HL-60 (cell line): ENCODE measurements at regions not wholly inside any gene's neighbourhood (a gene's known extent, or its start where the extent isn't known, plus 50 kb on each side); places are given as distances from the start of the nearest gene placed in this dataset.

Experiments
- GABPA ChIP-seq: IDR thresholded peaks from 2 replicates; pipeline ENCODE4 v1.6.1; 2012; ENCODE audit warnings: low read depth
- POLR2AphosphoS5 ChIP-seq: IDR thresholded peaks from 2 replicates; pipeline ENCODE4 v1.6.1; 2012; ENCODE audit warnings: low read depth
- REST ChIP-seq: IDR thresholded peaks from 2 replicates; pipeline ENCODE4 v1.6.1; 2012; ENCODE audit warnings: low read depth; ENCODE audit not compliant: insufficient replicate concordance
- TF ChIP-seq, protein P1 (sequence below): IDR thresholded peaks from one replicate; pipeline ENCODE4 v1.5.1; 2011; ENCODE audit warnings: low read length, control low read depth, inconsistent platforms; ENCODE audit not compliant: insufficient read depth

DNA sequence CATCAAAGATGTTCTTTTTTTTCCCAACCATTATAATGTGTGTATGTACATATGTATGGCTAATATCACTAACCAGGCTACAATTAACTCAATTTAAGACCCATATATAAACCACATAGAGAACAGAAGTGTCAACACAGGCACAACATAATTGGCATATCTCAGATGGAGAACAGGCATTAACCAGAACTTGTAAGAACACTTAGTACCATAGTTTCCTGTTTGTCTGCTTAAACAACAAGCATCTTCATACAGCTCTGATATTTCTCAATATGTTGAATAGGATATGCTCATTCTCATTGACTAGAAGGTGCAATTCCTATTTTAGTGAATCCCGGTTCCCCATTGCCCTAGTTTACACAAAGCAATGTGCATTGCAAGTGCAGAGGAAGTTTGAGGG, 116.9 kb upstream of the EDNRB start:
- TF ChIP-seq, protein P1, sequence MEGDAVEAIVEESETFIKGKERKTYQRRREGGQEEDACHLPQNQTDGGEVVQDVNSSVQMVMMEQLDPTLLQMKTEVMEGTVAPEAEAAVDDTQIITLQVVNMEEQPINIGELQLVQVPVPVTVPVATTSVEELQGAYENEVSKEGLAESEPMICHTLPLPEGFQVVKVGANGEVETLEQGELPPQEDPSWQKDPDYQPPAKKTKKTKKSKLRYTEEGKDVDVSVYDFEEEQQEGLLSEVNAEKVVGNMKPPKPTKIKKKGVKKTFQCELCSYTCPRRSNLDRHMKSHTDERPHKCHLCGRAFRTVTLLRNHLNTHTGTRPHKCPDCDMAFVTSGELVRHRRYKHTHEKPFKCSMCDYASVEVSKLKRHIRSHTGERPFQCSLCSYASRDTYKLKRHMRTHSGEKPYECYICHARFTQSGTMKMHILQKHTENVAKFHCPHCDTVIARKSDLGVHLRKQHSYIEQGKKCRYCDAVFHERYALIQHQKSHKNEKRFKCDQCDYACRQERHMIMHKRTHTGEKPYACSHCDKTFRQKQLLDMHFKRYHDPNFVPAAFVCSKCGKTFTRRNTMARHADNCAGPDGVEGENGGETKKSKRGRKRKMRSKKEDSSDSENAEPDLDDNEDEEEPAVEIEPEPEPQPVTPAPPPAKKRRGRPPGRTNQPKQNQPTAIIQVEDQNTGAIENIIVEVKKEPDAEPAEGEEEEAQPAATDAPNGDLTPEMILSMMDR = no peak
- TF ChIP-seq POLR2AphosphoS5 (no peak), GABPA (no peak), REST (no peak)
